ENCODE measurements at regions not wholly inside any gene's neighbourhood (a gene's known extent, or its start where the extent isn't known, plus 50 kb on each side); places are given as distances from the start of the nearest gene placed in this dataset.

DNA sequence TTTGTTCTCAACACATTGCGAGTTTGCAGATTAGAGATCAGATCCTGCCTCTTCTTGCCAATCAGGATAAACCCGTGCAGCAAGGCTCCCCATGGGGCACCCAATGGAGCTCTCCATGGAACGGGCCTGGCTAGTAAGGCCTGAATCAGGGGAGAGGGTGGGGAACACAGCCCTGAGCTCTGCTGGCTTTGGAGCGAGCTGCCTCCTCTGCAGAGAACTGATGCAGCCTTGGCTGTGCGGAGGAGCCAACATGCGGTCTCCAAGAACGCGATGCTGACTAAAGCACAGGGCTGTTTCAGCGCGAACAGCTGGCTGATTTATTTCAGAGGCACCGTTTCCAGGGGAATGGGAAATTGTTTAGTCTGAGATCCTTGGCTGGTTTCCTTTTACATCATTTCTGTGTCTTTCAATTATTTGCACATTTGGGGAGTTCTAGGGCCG, 139.7 kb downstream of the TSEN15 start:
- ATAC-seq (ENCODE audit: low read depth) (peak; percentile 99), DNase-seq (peak; percentile 96)
- Histone ChIP-seq H2BK15ac (ENCODE audit: low read depth, low read length) (no peak overlapping the region), H2AFZ (replicated peaks; ENCODE audit: low read length, poor library complexity) (peak overlapping the region; percentile 68), H2AK9ac (replicated peaks; ENCODE audit: low read depth, low read length, poor library complexity) (no peak overlapping the region), H3K4me1 (ENCODE audit: control insufficient read depth, insufficient read depth, low read length) (peaks cover 2% of the 10 kb centered on the region), H3K4me3 (ENCODE audit: insufficient read depth, low read depth, low read length) (no peak overlapping the region), H3K14ac (replicated peaks; ENCODE audit: low read depth, low read length) (no peak overlapping the region), H2BK120ac (ENCODE audit: low read depth, low read length) (peak overlapping the region; percentile 3; the same call in 1 of the 2 replicates), H3K4me2 (ENCODE audit: low read depth, low read length) (peak overlapping the region; percentile 54; the same call in 1 of the 2 replicates), H3K9me1 (ENCODE audit: insufficient read depth, low read length) (no peaks in the 10 kb centered on the region), H3K18ac (ENCODE audit: low read depth, low read length) (no peak overlapping the region), H3K9me3 (ENCODE audit: control insufficient read depth, insufficient read depth, low read length) (no peaks in the 10 kb centered on the region), H3K36me3 (ENCODE audit: control insufficient read depth, insufficient read depth, low read length) (no peaks in the 10 kb centered on the region), H3K4ac (ENCODE audit: low read depth, low read length) (no peak overlapping the region; the same call in 1 of the 2 replicates), H3K56ac (ENCODE audit: extremely low read depth, insufficient read depth, low read length) (no peak overlapping the region), H4K5ac (ENCODE audit: low read depth, low read length) (no peak overlapping the region), H3K9ac (ENCODE audit: low read depth, low read length) (no peak overlapping the region), H4K91ac (ENCODE audit: insufficient read depth, low read depth, low read length) (no peak overlapping the region), H2BK20ac (ENCODE audit: low read depth, low read length) (no peak overlapping the region), H3K27ac (ENCODE audit: insufficient read depth, low read length) (no peak overlapping the region), H3K27me3 (ENCODE audit: control insufficient read depth, insufficient read depth, low read length) (peaks cover 11% of the 10 kb centered on the region), H4K20me1 (ENCODE audit: insufficient read depth, low read length) (no peaks in the 10 kb centered on the region), H4K8ac (ENCODE audit: low read depth in 2 of 2, low read length in 2 of 2) (no peak overlapping the region), H2AK5ac (ENCODE audit: low read depth, low read length) (no peak overlapping the region), H2BK5ac (ENCODE audit: low read depth, low read length, poor library complexity, severe bottlenecking) (no peak overlapping the region), H3K23ac (ENCODE audit: low read depth, low read length) (no peak overlapping the region), H3K79me1 (ENCODE audit: low read depth in 1 of 2, low read length in 2 of 2) (no peaks in the 10 kb centered on the region)
- no TSS peak for BruUV-seq (replicated peaks)
- dilution Hi-C loops (cut with HindIII; ENCODE audit: low sequenced_read_pairs, unreplicated experiment) = no loop called here
- CTCF ChIA-PET = interaction anchor here (0.5 kb wide), 1 partner anchor 164 kb away, joined by 3 read pairs; no protein-coding TSS in a partner anchor
- intact Hi-C loops (cut with micrococcal nuclease) = no loop called here
- TF ChIP-seq MAZ (IDR thresholded peaks at IDR 0.05; ENCODE audit: borderline replicate concordance, low read depth, low read length) = 0 out of 2 replicates have a peak, but pooled peaks have one; percentile 19
- TF ChIP-seq USF2 (IDR thresholded peaks at IDR 0.05; ENCODE audit: low read depth, low read length) = no peak
- 0 out of 2 replicates have a peak, but pooled peaks have one; percentile 21 for TF ChIP-seq RAD21 (IDR thresholded peaks at IDR 0.05; ENCODE audit: low read length)
- 0 out of 2 replicates have a peak, but pooled peaks have one; percentile 15 for TF ChIP-seq CEBPB (IDR thresholded peaks at IDR 0.05; ENCODE audit: low read depth, low read length)
- peak; percentile 65 for TF ChIP-seq MAFK (IDR thresholded peaks at IDR 0.05; ENCODE audit: low read depth, low read length)
- TF ChIP-seq RFX5 (IDR thresholded peaks at IDR 0.05; ENCODE audit: low read depth, low read length) = no peak
- peak; percentile 67; the same call in 1 of the 2 replicates for TF ChIP-seq MXI1 (IDR thresholded peaks at IDR 0.05; ENCODE audit: borderline replicate concordance, low read depth, low read length)
- peak; percentile 65 for TF ChIP-seq FOS (IDR thresholded peaks at IDR 0.05; ENCODE audit: low read depth, low read length)
- in situ Hi-C loops (cut with MboI; ENCODE audit: low sequenced_read_pairs) = no loop called here
- WGBS, 2 experiments (ENCODE audit: extremely low coverage in 2 of 2, insufficient read length in 1 of 2) = 33% methylated on average over 2 of the region's 12 CpGs; no CpG with 5 or more reads in 1 of the 2 experiments
- POLR2A ChIA-PET (ENCODE audit: unreplicated experiment) = no interaction called here
